HUES6 (cell line): ENCODE measurements at regions not wholly inside any gene's neighbourhood (a gene's known extent, or its start where the extent isn't known, plus 50 kb on each side); places are given as distances from the start of the nearest gene placed in this dataset.

Source experiments
- H3K27ac ChIP-seq: 2 replicates; pipeline ENCODE4 v1.7.0; 2013; ENCODE audit warnings: low read depth, mild to moderate bottlenecking, low read length, inconsistent platforms
- H3K27me3 ChIP-seq: 2 replicates; pipeline ENCODE4 v1.6.1; 2013; ENCODE audit warnings: low read length; ENCODE audit not compliant: control insufficient read depth, insufficient read depth
- H3K36me3 ChIP-seq: 2 replicates; pipeline ENCODE4 v1.6.1; 2013; ENCODE audit warnings: low read length; ENCODE audit not compliant: control insufficient read depth, insufficient read depth
- H3K4me1 ChIP-seq: 2 replicates; pipeline ENCODE4 v1.6.1; 2013; ENCODE audit warnings: low read length; ENCODE audit not compliant: control insufficient read depth, insufficient read depth
- H3K4me3 ChIP-seq: 2 replicates; pipeline ENCODE4 v1.5.1; 2013; ENCODE audit warnings: low read depth, low read length
- H3K9ac ChIP-seq: one replicate; pipeline ENCODE4 v1.6.1; 2013; ENCODE audit warnings: mild to moderate bottlenecking, low read length
- H3K9me3 ChIP-seq: 2 replicates; pipeline ENCODE4 v1.6.1; 2013; ENCODE audit warnings: low read depth, low read length; ENCODE audit not compliant: control insufficient read depth, insufficient read depth

DNA sequence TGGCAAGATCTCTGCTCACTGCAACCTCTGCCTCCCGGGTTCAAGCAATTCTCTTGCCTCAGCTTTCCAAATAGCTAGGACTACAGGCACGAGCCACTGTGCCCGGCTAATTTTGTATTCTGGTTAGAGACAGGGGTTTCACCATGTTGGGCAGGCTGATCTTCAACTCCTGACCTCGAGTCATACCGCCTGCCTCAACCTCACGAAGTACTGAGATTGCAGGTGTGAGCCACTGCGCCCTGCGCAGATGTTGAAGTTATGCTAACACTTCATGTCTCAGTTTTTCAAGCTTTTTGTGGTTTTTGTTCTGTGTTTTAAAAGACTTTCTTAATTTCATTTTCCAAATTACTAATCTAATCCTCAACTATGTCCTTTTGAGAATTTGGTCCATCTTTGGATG is 154.4 kb upstream of the TLL1 start:
- no peaks in the 10 kb centered on the region for H3K36me3 ChIP-seq
- H3K9me3 ChIP-seq: no peaks in the 10 kb centered on the region
- H3K27ac ChIP-seq: no peak overlapping the region
- H3K9ac ChIP-seq: no peak overlapping the region
- H3K4me3 ChIP-seq: no peak overlapping the region
- peaks cover 13% of the 10 kb centered on the region; the same call in 1 of the 2 replicates for H3K4me1 ChIP-seq
- no peaks in the 10 kb centered on the region for H3K27me3 ChIP-seq

DNA sequence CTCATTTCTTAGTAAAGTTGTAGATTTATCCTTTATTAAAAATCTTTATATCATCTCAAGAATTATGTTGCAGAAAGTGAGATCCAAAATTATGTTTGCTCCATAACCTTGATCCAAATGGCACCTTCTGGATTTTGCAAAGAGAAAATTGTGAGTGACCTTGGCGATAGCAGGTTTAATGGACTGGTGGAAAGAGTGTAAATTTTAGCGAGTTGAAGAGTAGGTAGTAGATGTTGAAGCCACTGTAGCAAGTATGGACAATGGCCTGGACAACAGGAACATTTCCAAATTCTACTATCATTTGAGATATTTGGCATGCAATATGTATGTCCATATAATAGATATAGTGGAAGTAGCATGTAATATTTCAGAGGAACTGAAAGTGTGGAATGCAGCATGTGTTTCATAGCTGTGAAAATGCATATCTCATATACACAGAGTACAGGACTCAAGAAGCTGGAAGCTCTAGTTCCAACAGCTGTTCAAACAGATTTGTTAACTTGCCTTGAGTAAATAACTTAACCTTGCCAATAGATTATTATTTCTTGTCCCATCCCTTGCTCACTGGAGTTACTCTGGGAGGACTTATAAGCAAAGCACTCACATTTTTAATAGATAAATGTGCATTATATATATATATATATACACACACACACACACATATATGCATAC is 152.5 kb upstream of the TLL1 start:
- Histone ChIP-seq H3K4me3 (no peak overlapping the region), H3K4me1 (peaks cover 26% of the 10 kb centered on the region; the same call in 1 of the 2 replicates), H3K9me3 (no peaks in the 10 kb centered on the region), H3K27ac (no peak overlapping the region), H3K9ac (no peak overlapping the region), H3K27me3 (no peaks in the 10 kb centered on the region), H3K36me3 (no peaks in the 10 kb centered on the region)

DNA sequence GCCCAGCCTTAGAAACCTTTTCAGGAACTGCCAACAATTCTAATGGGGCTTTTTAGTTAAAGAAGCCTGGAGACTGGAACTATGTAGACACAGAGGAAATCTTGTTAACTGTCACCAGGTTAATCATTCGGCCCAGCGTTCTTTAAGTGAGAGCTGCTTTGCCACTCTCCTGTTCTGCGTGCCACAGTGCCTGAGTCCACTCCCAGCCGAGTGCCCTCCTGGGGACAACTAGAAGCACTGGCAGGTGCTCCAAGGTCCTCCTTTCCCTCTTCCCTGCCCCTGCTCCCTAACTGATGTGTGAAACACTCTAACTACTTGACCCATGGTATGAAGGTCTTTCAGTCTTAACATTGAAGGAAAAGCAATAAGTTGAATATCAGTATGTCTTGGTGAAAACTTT is 151.2 kb upstream of the TLL1 start:
- peaks cover 26% of the 10 kb centered on the region; the same call in 1 of the 2 replicates for H3K4me1 ChIP-seq
- no peak overlapping the region for H3K9ac ChIP-seq
- no peaks in the 10 kb centered on the region for H3K9me3 ChIP-seq
- no peak overlapping the region for H3K4me3 ChIP-seq
- no peaks in the 10 kb centered on the region for H3K36me3 ChIP-seq
- H3K27ac ChIP-seq: no peak overlapping the region
- H3K27me3 ChIP-seq: no peaks in the 10 kb centered on the region

DNA sequence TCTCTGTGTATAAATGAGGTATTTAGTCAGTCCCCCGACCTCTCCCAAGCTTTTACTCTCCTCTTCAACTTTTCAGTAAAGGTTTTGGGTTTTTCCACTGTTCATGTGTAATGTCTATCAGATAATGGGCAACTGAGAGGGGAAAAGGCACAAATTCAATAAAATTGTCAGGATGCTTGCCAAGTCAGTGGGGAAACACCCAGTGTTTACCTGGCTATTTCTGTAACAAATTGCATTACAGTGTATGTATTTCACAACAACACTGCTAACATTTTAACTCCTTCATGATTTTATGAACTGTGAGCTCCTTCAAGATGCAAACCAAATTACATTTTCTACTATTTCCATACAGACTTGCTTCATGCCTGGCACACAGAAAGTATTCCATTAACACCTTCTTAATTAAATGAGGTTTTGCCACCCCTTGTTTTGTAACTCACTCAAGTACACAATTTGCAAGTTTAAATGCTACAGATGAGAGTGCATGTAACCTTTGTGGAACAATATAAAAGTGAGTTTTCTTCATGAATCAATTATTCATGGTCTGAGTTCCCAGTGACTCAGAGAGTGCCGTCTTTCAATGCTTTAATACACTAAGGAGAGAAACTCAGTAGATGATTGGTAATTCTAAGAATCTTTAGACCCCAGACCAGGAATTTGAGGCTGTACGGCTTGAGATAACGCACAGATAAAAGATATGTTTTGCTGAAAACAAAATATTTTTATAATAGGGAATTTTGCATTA is 149.8 kb upstream of the TLL1 start:
- Histone ChIP-seq H3K4me1 (peaks cover 26% of the 10 kb centered on the region; the same call in 1 of the 2 replicates), H3K36me3 (no peaks in the 10 kb centered on the region), H3K4me3 (no peak overlapping the region), H3K27me3 (no peaks in the 10 kb centered on the region), H3K9ac (no peak overlapping the region), H3K9me3 (no peaks in the 10 kb centered on the region), H3K27ac (no peak overlapping the region)

DNA sequence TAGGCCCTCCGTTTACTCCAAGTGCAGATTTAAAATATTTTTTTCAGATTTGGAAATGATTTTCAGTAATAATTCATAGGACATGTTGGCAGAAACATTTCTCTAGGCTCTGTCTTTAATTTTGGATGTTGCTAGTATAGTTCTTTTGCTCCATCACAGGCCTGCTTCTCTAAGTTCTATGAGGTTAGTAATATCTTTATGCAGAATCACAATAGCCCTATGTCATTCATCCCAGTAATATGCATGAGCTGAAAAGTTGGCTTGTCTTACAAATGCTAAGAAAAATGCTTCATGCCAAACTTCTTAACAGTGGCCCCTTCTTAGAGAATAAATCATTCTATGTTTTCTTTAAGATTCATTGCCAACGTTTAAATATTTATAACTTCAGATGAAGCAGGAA is 148.3 kb upstream of the TLL1 start:
- H3K4me1 ChIP-seq: peaks cover 26% of the 10 kb centered on the region; the same call in 1 of the 2 replicates
- no peak overlapping the region for H3K4me3 ChIP-seq
- no peaks in the 10 kb centered on the region for H3K9me3 ChIP-seq
- no peak overlapping the region for H3K9ac ChIP-seq
- H3K36me3 ChIP-seq: no peaks in the 10 kb centered on the region
- H3K27me3 ChIP-seq: no peaks in the 10 kb centered on the region
- H3K27ac ChIP-seq: no peak overlapping the region

DNA sequence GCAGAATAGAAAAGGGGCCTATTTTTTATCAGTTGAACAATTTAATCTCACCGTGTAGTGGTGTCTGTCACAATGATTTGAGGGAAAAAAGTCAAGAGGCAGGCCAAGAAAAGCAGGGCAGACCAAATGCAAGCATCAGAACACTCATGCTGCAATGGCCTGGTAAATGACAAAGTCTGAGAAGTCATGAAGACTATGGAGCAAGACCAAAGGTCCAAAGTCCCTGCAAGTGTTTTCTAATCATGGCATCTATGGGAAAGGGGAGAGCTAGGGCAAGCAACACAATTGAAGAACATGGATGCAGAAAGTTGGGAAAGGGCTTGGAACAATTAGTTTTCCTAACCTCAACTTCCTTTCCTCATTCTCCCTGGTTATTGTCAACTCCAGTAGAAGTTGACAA is 147.7 kb upstream of the TLL1 start:
- Histone ChIP-seq H3K9me3 (no peaks in the 10 kb centered on the region), H3K27ac (no peak overlapping the region), H3K4me3 (no peak overlapping the region), H3K36me3 (no peaks in the 10 kb centered on the region), H3K4me1 (peaks cover 26% of the 10 kb centered on the region; the same call in 1 of the 2 replicates), H3K9ac (no peak overlapping the region), H3K27me3 (no peaks in the 10 kb centered on the region)

DNA sequence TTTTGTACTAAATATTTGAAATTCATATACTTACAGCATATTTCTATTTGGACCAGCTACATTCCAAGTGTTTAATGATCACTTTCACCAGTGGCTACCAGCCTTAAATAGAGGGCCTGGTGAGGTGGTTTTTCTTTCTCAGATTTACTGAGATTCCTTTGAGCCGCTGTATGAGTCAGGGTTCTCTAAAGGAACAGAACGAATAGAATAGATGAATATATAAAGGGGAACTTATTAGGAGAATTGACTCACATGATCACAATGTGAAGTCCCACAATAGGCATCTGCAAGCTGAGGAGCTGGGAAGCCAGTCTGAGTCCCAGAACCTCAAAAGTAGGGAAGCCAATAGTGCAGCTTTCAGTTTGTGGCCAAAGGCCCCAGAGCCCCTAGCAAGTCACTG is 146.2 kb upstream of the TLL1 start:
- Histone ChIP-seq H3K4me3 (no peak overlapping the region), H3K9ac (no peak overlapping the region), H3K9me3 (no peaks in the 10 kb centered on the region), H3K4me1 (peaks cover 26% of the 10 kb centered on the region; the same call in 1 of the 2 replicates), H3K27ac (no peak overlapping the region), H3K27me3 (no peaks in the 10 kb centered on the region), H3K36me3 (no peaks in the 10 kb centered on the region)

DNA sequence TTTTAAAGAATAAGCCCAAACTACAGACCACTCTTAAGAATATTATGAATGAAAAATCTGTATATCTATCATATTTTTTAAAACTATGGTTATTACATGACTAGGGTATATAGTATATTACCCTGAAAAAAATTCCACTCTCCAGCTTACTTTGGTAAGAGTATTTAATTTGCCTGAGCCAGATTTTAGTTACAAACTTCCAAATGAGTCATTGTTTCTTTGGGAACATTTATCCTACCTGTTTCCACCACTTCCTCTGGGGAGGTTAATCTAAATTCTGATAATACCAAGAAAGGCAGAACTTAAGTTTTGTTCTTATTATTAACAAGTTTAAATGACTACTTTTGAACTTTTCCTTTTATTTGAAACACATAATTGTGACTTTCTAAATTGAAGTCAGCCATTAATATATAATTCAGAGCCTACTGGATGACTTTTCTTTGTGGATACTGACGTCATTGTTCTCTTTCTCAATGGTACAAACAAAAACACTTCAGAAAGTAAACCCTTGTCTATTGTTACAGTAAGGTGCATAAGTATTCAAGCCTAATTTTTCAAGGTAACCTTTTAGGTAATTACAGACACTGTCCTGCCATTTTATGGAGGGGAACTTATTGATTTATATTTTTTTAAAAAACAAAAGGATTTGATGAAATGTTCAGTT is 135.6 kb upstream of the TLL1 start:
- Histone ChIP-seq H3K4me1 (no peaks in the 10 kb centered on the region), H3K27ac (no peak overlapping the region), H3K9ac (no peak overlapping the region), H3K36me3 (no peaks in the 10 kb centered on the region), H3K9me3 (peaks cover 3% of the 10 kb centered on the region; the same call in 1 of the 2 replicates), H3K27me3 (no peaks in the 10 kb centered on the region), H3K4me3 (no peak overlapping the region)

DNA sequence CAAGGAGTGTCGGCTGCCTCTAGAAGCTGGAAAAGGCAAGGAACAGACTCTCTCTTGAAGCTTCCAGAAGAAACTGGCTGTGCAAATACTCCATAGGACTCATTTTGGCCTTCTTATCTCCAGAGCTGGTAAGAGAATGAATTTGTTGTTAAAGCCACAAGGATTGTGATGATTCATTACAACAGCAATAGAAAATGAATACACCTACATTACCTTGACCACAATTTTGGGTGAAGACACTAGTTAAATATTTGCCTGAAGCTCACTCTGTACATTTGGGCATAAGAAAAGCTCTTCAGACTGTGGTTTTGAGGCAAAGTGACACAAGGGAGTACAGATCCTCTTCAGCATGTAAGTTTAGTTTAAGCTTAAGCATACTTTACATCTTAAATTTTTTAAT is 134.5 kb upstream of the TLL1 start:
- Histone ChIP-seq H3K36me3 (no peaks in the 10 kb centered on the region), H3K9me3 (peaks cover 3% of the 10 kb centered on the region; the same call in 1 of the 2 replicates), H3K27ac (no peak overlapping the region), H3K27me3 (no peaks in the 10 kb centered on the region), H3K4me1 (no peaks in the 10 kb centered on the region), H3K4me3 (no peak overlapping the region), H3K9ac (no peak overlapping the region)

DNA sequence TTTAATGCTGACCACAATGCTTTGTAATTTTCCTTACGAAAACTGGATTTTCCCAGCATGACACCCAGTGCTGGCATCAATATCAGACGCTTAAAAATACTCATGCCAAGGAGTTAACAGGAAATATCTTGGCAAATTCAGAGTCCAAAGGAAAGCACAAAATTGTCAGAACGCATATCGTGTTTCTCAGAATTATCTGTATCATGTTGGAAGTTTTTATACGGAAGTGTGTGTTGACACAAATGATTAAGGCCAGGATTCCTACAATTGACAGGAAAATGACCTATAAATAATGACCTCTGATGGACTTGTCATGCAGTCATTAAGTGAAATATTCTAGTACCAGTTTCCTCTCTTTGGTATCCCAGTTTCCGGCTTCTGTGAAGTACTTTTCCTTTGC is 132.1 kb upstream of the TLL1 start:
- Histone ChIP-seq H3K4me3 (no peak overlapping the region), H3K27ac (no peak overlapping the region), H3K4me1 (no peaks in the 10 kb centered on the region), H3K9me3 (peaks cover 3% of the 10 kb centered on the region; the same call in 1 of the 2 replicates), H3K27me3 (no peaks in the 10 kb centered on the region), H3K9ac (no peak overlapping the region), H3K36me3 (no peaks in the 10 kb centered on the region)

DNA sequence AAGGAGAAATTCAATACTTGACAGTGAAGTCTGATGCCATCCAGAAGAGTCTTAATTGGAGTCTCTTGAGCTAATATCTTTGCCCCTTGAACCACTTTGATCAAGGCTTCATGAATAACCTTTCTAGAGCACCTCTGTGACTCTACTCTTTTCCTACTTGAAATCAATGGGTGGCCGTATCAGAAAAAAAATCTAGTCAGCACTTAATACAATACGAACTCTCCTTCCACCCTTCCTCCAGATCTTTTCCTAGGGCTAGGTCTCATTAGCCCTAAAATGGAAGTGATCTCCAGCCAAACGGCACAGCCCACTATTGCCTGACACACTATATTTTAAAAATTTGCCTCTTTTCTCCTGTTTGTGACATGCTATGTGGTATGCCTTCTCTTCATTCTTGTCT is 129.6 kb upstream of the TLL1 start:
- no peak overlapping the region for H3K4me3 ChIP-seq
- peaks cover 10% of the 10 kb centered on the region for H3K4me1 ChIP-seq
- peaks cover under 1% of the 10 kb centered on the region; the same call in 1 of the 2 replicates for H3K9me3 ChIP-seq
- no peak overlapping the region for H3K27ac ChIP-seq
- no peak overlapping the region for H3K9ac ChIP-seq
- H3K36me3 ChIP-seq: no peaks in the 10 kb centered on the region
- no peaks in the 10 kb centered on the region for H3K27me3 ChIP-seq
